ENCODE measurements at regions not wholly inside any gene's neighbourhood (a gene's known extent, or its start where the extent isn't known, plus 50 kb on each side); places are given as distances from the start of the nearest gene placed in this dataset.
"Not testable (repeated sequence)": the region's sequence is repeated elsewhere in the genome, so short reads cannot be mapped to it uniquely, and the experiment has no call there.

GRCh38 chr2:230636684-230637271 lies 75.9 kb upstream of the CAB39 start:
- H3K4me3 ChIP-seq (ENCODE audit: low read length): no peak overlapping the region
- DNase-seq (ENCODE audit: low read depth, low spot score): no peak

GRCh38 chr2:230637486-230637885 lies 75.2 kb upstream of the CAB39 start:
- DNase-seq (ENCODE audit: low read depth, low spot score); H3K4me3 ChIP-seq (ENCODE audit: low read length): not testable (repeated sequence)

- DNase-seq (ENCODE audit: low read depth, low spot score): no peak
- H3K4me3 ChIP-seq (ENCODE audit: low read length): no peak overlapping the region
These were observed 72.1 kb upstream of the CAB39 start for GRCh38 chr2:230640540-230641011.

GRCh38 chr2:230642966-230643365 lies 69.7 kb upstream of the CAB39 start:
- no peak overlapping the region for H3K4me3 ChIP-seq (ENCODE audit: low read length)
- DNase-seq (ENCODE audit: low read depth, low spot score): no peak

GRCh38 chr2:230643576-230644291 lies 68.9 kb upstream of the CAB39 start:
- peak; percentile 70 for DNase-seq (ENCODE audit: low read depth, low spot score)
- H3K4me3 ChIP-seq (ENCODE audit: low read length): no peak overlapping the region

- DNase-seq (ENCODE audit: low read depth, low spot score): no peak
- H3K4me3 ChIP-seq (ENCODE audit: low read length): no peak overlapping the region
These were observed 68.2 kb upstream of the CAB39 start for GRCh38 chr2:230644356-230644935.

GRCh38 chr2:230648356-230648755 lies 64.3 kb upstream of the CAB39 start:
- no peak for DNase-seq (ENCODE audit: low read depth, low spot score)
- H3K4me3 ChIP-seq (ENCODE audit: low read length): no peak overlapping the region

GRCh38 chr2:230650585-230651137 lies 62.0 kb upstream of the CAB39 start:
- no peak for DNase-seq (ENCODE audit: low read depth, low spot score)
- H3K4me3 ChIP-seq (ENCODE audit: low read length): no peak overlapping the region

- no peak for DNase-seq (ENCODE audit: low read depth, low spot score)
- H3K4me3 ChIP-seq (ENCODE audit: low read length): no peak overlapping the region
These were observed 58.6 kb upstream of the CAB39 start for GRCh38 chr2:230654057-230654456.

- H3K4me3 ChIP-seq (ENCODE audit: low read length): no peak overlapping the region
- no peak for DNase-seq (ENCODE audit: low read depth, low spot score)
These were observed 55.2 kb upstream of the CAB39 start for GRCh38 chr2:230657462-230657861.

- H3K4me3 ChIP-seq (ENCODE audit: low read length): no peak overlapping the region
- DNase-seq (ENCODE audit: low read depth, low spot score): no peak
These were observed 54.7 kb upstream of the CAB39 start for GRCh38 chr2:230657906-230658305.

GRCh38 chr2:230658577-230658876 lies 54.1 kb upstream of the CAB39 start:
- H3K4me3 ChIP-seq (ENCODE audit: low read length): peak overlapping the region; percentile 58
- DNase-seq (ENCODE audit: low read depth, low spot score): no peak

- peak; percentile 99 for DNase-seq (ENCODE audit: low read depth, low spot score)
- H3K4me3 ChIP-seq (ENCODE audit: low read length): peak overlapping the region; percentile 58
These were observed 53.6 kb upstream of the CAB39 start for GRCh38 chr2:230658877-230659652.

- H3K4me3 ChIP-seq (ENCODE audit: low read length): peak overlapping the region; percentile 10
- DNase-seq (ENCODE audit: low read depth, low spot score): peak; percentile 83
These were observed 52.2 kb upstream of the CAB39 start for GRCh38 chr2:230660294-230661060.

- H3K4me3 ChIP-seq (ENCODE audit: low read length): peak overlapping the region; percentile 16
- peak; percentile 94 for DNase-seq (ENCODE audit: low read depth, low spot score)
These were observed 51.3 kb upstream of the CAB39 start for GRCh38 chr2:230661072-230661957.

Data from Jurkat, Clone E6-1 (cell line).